ENCODE measurements at regions not wholly inside any gene's neighbourhood (a gene's known extent, or its start where the extent isn't known, plus 50 kb on each side); places are given as distances from the start of the nearest gene placed in this dataset.

GRCh38 chr1:208344202-208344857 is 100.1 kb upstream of the PLXNA2 start:
- Histone ChIP-seq H3K27me3 (replicated peaks; ENCODE audit: insufficient read depth, low read length) (no peaks in the 10 kb centered on the region), H3K9ac (ENCODE audit: low read length) (no peak overlapping the region)
- TF ChIP-seq EZH2phosphoT487 (IDR thresholded peaks at IDR 0.05; ENCODE audit: low read length) (no peak), CTCF (IDR thresholded peaks at IDR 0.05; ENCODE audit: low read length) (no peak), EZH2 (optimal IDR thresholded peaks at IDR 0.05; ENCODE audit: low read depth, low read length) (no peak)

GRCh38 chr1:208347191-208347590 is 103.0 kb upstream of the PLXNA2 start:
- TF ChIP-seq CTCF (IDR thresholded peaks at IDR 0.05; ENCODE audit: low read length) (no peak), EZH2 (optimal IDR thresholded peaks at IDR 0.05; ENCODE audit: low read depth, low read length) (no peak), EZH2phosphoT487 (IDR thresholded peaks at IDR 0.05; ENCODE audit: low read length) (no peak)
- DNase-seq: no peak
- Histone ChIP-seq H3K4me1 (ENCODE audit: low read length) (no peaks in the 10 kb centered on the region), H3K27ac (ENCODE audit: low read length) (no peak overlapping the region), H3K4me2 (ENCODE audit: low read depth, low read length) (no peak overlapping the region), H3K9me3 (replicated peaks; ENCODE audit: insufficient read depth, low read length) (no peaks in the 10 kb centered on the region), H3K9me2 (replicated peaks; ENCODE audit: insufficient read depth, low read length) (no peaks in the 10 kb centered on the region), H3K79me2 (ENCODE audit: low read length) (no peaks in the 10 kb centered on the region), H4K20me1 (ENCODE audit: insufficient read depth, low read length) (no peaks in the 10 kb centered on the region), H3F3A (ENCODE audit: insufficient read depth, low read length) (no peaks in the 10 kb centered on the region), H3K36me3 (replicated peaks; ENCODE audit: insufficient read depth, low read length) (no peaks in the 10 kb centered on the region), H3K4me3 (ENCODE audit: low read length) (no peak overlapping the region), H3K27me3 (replicated peaks; ENCODE audit: insufficient read depth, low read length) (no peaks in the 10 kb centered on the region), H2AFZ (ENCODE audit: low read length) (no peak overlapping the region), H3K9ac (ENCODE audit: low read length) (no peak overlapping the region)

More at GRCh38 chr1:208344202-208344857, 100.1 kb upstream of the PLXNA2 start:
- Histone ChIP-seq H3K79me2 (ENCODE audit: low read length) (no peaks in the 10 kb centered on the region), H3K9me3 (replicated peaks; ENCODE audit: insufficient read depth, low read length) (no peaks in the 10 kb centered on the region), H3K36me3 (replicated peaks; ENCODE audit: insufficient read depth, low read length) (no peaks in the 10 kb centered on the region), H3K4me1 (ENCODE audit: low read length) (no peaks in the 10 kb centered on the region), H3K4me3 (ENCODE audit: low read length) (no peak overlapping the region), H3F3A (ENCODE audit: insufficient read depth, low read length) (no peaks in the 10 kb centered on the region), H4K20me1 (ENCODE audit: insufficient read depth, low read length) (no peaks in the 10 kb centered on the region), H3K9me2 (replicated peaks; ENCODE audit: insufficient read depth, low read length) (no peaks in the 10 kb centered on the region), H2AFZ (ENCODE audit: low read length) (no peak overlapping the region), H3K4me2 (ENCODE audit: low read depth, low read length) (no peak overlapping the region), H3K27ac (ENCODE audit: low read length) (no peak overlapping the region)
- no peak for DNase-seq

- Histone ChIP-seq H3K9me2 (replicated peaks; ENCODE audit: insufficient read depth, low read length) (no peaks in the 10 kb centered on the region), H3K36me3 (replicated peaks; ENCODE audit: insufficient read depth, low read length) (no peaks in the 10 kb centered on the region), H3K9ac (ENCODE audit: low read length) (no peak overlapping the region), H3K27me3 (replicated peaks; ENCODE audit: insufficient read depth, low read length) (no peaks in the 10 kb centered on the region), H3K27ac (ENCODE audit: low read length) (no peak overlapping the region), H2AFZ (ENCODE audit: low read length) (no peak overlapping the region), H3K4me2 (ENCODE audit: low read depth, low read length) (no peak overlapping the region), H3K9me3 (replicated peaks; ENCODE audit: insufficient read depth, low read length) (no peaks in the 10 kb centered on the region), H3F3A (ENCODE audit: insufficient read depth, low read length) (no peaks in the 10 kb centered on the region), H3K79me2 (ENCODE audit: low read length) (no peaks in the 10 kb centered on the region), H4K20me1 (ENCODE audit: insufficient read depth, low read length) (no peaks in the 10 kb centered on the region), H3K4me3 (ENCODE audit: low read length) (no peak overlapping the region), H3K4me1 (ENCODE audit: low read length) (no peaks in the 10 kb centered on the region)
- TF ChIP-seq EZH2 (optimal IDR thresholded peaks at IDR 0.05; ENCODE audit: low read depth, low read length) (no peak), EZH2phosphoT487 (IDR thresholded peaks at IDR 0.05; ENCODE audit: low read length) (no peak), CTCF (IDR thresholded peaks at IDR 0.05; ENCODE audit: low read length) (no peak)
- no peak for DNase-seq
Measured at GRCh38 chr1:208349694-208350330, 105.6 kb upstream of the PLXNA2 start.

Measured in MM.1S (cell line).